IPS-15b (cell line): ENCODE measurements at regions not wholly inside any gene's neighbourhood (a gene's known extent, or its start where the extent isn't known, plus 50 kb on each side); places are given as distances from the start of the nearest gene placed in this dataset.

Experiments used
- H3K27me3 ChIP-seq: one replicate; pipeline ENCODE4 v1.6.1; 2013; ENCODE audit warnings: low read length; ENCODE audit not compliant: control insufficient read depth, insufficient read depth
- H3K36me3 ChIP-seq: one replicate; pipeline ENCODE4 v1.6.1; 2013; ENCODE audit warnings: low read length; ENCODE audit not compliant: control insufficient read depth, insufficient read depth
- H3K4me1 ChIP-seq: one replicate; pipeline ENCODE4 v1.6.1; 2013; ENCODE audit warnings: mild to moderate bottlenecking, low read length; ENCODE audit not compliant: control insufficient read depth, insufficient read depth
- H3K4me3 ChIP-seq: one replicate; pipeline ENCODE4 v1.5.1; 2013; ENCODE audit warnings: low read depth, low read length
- H3K9ac ChIP-seq: one replicate; pipeline ENCODE4 v1.6.1; 2013; ENCODE audit warnings: low read depth, mild to moderate bottlenecking, low read length
- H3K9me3 ChIP-seq: one replicate; pipeline ENCODE4 v1.6.1; 2013; ENCODE audit warnings: mild to moderate bottlenecking, low read length; ENCODE audit not compliant: control insufficient read depth, insufficient read depth

DNA sequence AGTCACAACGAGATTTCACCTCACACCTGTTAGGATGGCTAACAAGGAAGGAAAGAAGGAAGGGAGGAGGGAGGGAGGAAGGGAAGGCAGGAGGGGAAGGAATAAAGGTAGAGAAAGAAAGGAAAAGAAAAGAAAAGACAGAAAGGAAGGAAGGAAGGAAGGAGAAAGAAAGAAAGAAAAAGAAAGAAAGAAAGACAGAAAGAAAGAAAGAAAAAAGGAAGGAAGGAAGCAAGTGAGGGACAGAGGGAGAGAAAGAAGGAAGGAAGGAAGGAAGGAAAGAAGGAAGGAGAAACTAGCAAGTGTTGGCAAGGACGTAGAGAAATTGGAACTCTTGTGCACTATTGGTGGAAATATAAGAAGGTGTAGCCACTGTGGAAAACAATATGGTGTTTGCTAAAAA is 52.2 kb downstream of the CCDC185 start:
- Histone ChIP-seq H3K4me3 (no peak overlapping the region), H3K9ac (no peak overlapping the region), H3K27me3 (no peaks in the 10 kb centered on the region), H3K9me3 (peaks cover 5% of the 10 kb centered on the region), H3K4me1 (no peaks in the 10 kb centered on the region), H3K36me3 (no peaks in the 10 kb centered on the region)

DNA sequence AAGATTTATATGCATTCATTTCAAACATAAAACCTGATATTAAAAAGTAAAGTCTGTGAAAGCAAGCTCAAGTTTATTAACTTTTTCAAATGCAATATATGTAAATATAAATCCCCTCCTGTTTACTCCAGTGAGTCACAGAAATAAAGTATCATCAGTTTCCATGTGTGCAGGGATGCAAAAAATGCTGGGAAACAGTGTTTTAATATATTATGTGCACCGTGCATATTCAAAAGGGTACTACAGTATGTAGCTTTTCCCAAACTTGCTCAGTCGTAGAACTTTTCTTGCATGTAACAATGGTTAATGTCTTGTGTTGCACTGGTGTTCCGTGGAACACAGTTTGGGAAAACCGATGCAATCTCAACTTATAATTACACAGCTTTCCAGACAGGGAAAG is 60.7 kb downstream of the CCDC185 start:
- H3K4me3 ChIP-seq, result no peak overlapping the region
- no peaks in the 10 kb centered on the region for H3K36me3 ChIP-seq
- H3K9ac ChIP-seq, result no peak overlapping the region
- H3K4me1 ChIP-seq, result no peaks in the 10 kb centered on the region
- H3K27me3 ChIP-seq, result no peaks in the 10 kb centered on the region
- no peaks in the 10 kb centered on the region for H3K9me3 ChIP-seq

- no peak overlapping the region for H3K4me3 ChIP-seq
- H3K4me1 ChIP-seq, result no peaks in the 10 kb centered on the region
- no peak overlapping the region for H3K9ac ChIP-seq
- no peaks in the 10 kb centered on the region for H3K36me3 ChIP-seq
- no peaks in the 10 kb centered on the region for H3K27me3 ChIP-seq
- no peaks in the 10 kb centered on the region for H3K9me3 ChIP-seq
These were observed 61.7 kb downstream of the CCDC185 start for GRCh38 chr1:223454959-223455358.

DNA sequence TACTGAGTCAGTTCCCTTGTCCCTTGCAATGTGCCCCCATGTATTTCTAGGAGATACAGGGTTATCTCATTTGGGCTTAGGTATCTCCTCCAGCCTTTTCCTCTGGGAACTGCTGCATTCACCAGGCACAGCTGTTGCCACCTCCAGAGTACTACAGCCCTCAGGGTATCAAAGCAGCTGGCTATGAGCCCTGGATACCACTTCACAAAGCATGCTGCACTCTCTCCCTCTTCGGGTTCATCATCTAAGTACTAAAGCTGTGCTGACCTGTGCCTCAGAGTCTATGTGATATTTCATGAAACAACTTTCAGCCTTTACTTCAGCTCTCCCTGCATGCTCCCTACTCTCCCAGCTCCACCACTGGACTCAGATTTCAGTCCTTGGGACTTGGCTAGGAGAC is 62.3 kb downstream of the CCDC185 start:
- Histone ChIP-seq H3K27me3 (no peaks in the 10 kb centered on the region), H3K9ac (no peak overlapping the region), H3K4me3 (no peak overlapping the region), H3K4me1 (no peaks in the 10 kb centered on the region), H3K9me3 (no peaks in the 10 kb centered on the region), H3K36me3 (no peaks in the 10 kb centered on the region)

DNA sequence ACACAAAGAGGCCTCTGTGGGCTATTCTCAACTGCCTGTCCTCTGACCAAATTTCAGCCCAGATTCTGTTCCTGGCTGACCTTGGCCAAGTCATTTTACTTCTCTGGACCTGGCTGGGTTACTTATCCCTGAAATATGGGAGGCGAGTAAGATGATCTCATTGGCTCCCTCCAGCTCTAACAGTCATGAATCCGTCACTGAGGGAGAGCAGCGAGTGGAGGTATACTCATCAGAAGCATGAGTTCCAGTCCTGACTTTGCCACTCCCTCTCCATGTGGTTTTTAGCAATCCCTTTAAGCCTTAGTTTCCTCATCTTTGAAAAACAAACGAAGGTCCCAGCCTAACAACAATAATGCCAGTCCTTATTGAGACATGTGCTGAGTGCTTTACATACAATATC is 63.5 kb downstream of the CCDC185 start:
- no peaks in the 10 kb centered on the region for H3K27me3 ChIP-seq
- no peak overlapping the region for H3K4me3 ChIP-seq
- no peaks in the 10 kb centered on the region for H3K4me1 ChIP-seq

GRCh38 chr1:223460566-223461189 is 67.5 kb downstream of the CCDC185 start:
- H3K9ac ChIP-seq, result no peak overlapping the region
- H3K36me3 ChIP-seq, result no peaks in the 10 kb centered on the region
- H3K4me1 ChIP-seq, result no peaks in the 10 kb centered on the region

More for the DNA sequence above, 63.5 kb downstream of the CCDC185 start:
- Histone ChIP-seq H3K9ac (no peak overlapping the region), H3K9me3 (no peaks in the 10 kb centered on the region), H3K36me3 (no peaks in the 10 kb centered on the region)

DNA sequence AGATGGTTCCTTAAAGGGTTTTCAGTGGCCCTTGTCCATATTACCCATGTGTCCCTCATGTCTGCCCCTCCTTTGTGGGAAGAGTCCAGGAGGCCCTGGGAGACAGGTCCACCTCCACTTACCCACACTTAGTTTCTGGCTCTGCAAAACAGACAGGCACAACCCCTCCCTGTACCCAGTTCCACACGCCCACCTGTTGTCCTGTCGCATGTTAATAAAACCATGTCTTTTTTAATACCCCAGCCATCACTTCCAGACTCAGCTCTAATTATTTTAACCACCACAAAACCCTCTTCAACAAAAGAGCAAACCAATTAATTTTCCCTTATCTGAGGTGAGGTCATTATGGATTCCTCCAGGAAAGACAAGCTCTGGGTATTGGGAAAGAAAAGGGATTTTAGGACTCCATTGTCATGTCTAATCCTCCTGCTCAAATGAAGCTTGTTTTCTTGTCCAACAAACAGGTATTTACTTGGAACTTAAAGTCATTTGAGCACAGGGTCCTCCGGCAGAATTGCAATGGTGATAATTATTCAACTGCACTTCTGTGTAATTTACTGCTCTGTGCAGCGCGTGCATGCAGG is 68.9 kb downstream of the CCDC185 start:
- H3K4me1 ChIP-seq, result no peaks in the 10 kb centered on the region
- no peak overlapping the region for H3K4me3 ChIP-seq
- no peaks in the 10 kb centered on the region for H3K9me3 ChIP-seq
- no peak overlapping the region for H3K9ac ChIP-seq
- no peaks in the 10 kb centered on the region for H3K27me3 ChIP-seq
- H3K36me3 ChIP-seq, result no peaks in the 10 kb centered on the region

More at GRCh38 chr1:223460566-223461189, 67.5 kb downstream of the CCDC185 start:
- Histone ChIP-seq H3K27me3 (no peaks in the 10 kb centered on the region), H3K9me3 (no peaks in the 10 kb centered on the region), H3K4me3 (no peak overlapping the region)

DNA sequence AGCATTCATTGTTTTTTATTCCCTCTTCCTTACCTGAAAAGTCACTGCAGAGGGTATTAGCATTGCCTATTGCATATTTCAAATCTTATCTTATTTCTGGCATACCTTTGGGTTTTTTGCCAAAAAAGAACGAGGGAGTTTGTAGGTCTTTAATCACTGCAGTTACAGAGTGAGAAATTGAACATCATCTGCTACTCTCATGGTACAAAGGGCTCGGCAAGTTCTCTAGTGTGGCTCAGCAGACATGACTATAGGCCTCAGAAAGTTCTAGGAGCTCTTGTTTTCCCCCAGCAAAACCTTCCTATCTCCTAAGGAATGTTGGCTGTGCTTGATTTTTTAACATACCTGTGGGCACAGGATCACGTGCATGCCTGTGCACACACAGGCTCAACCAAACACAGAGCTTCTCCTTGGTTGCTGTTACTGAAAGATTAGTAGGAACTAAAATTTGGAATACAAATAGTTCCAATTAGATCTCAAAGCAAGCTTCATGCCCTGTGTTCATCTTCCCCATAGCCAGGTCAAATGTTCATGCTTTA is 69.7 kb downstream of the CCDC185 start:
- no peaks in the 10 kb centered on the region for H3K27me3 ChIP-seq
- H3K9me3 ChIP-seq, result no peaks in the 10 kb centered on the region
- H3K4me3 ChIP-seq, result no peak overlapping the region
- H3K36me3 ChIP-seq, result no peaks in the 10 kb centered on the region
- H3K9ac ChIP-seq, result no peak overlapping the region
- H3K4me1 ChIP-seq, result no peaks in the 10 kb centered on the region

GRCh38 chr1:223466151-223466550 is 72.9 kb downstream of the CCDC185 start:
- Histone ChIP-seq H3K27me3 (no peaks in the 10 kb centered on the region), H3K9me3 (no peaks in the 10 kb centered on the region), H3K9ac (no peak overlapping the region), H3K4me1 (no peaks in the 10 kb centered on the region), H3K36me3 (no peaks in the 10 kb centered on the region), H3K4me3 (no peak overlapping the region)

GRCh38 chr1:223471566-223471965 is 78.4 kb downstream of the CCDC185 start:
- no peaks in the 10 kb centered on the region for H3K36me3 ChIP-seq
- no peak overlapping the region for H3K9ac ChIP-seq
- H3K4me3 ChIP-seq, result no peak overlapping the region
- H3K4me1 ChIP-seq, result no peaks in the 10 kb centered on the region
- H3K9me3 ChIP-seq, result no peaks in the 10 kb centered on the region
- H3K27me3 ChIP-seq, result no peaks in the 10 kb centered on the region

GRCh38 chr1:223472057-223472456 is 78.8 kb downstream of the CCDC185 start:
- no peaks in the 10 kb centered on the region for H3K4me1 ChIP-seq
- no peaks in the 10 kb centered on the region for H3K9me3 ChIP-seq
- no peak overlapping the region for H3K4me3 ChIP-seq
- no peaks in the 10 kb centered on the region for H3K36me3 ChIP-seq
- H3K9ac ChIP-seq, result no peak overlapping the region
- no peaks in the 10 kb centered on the region for H3K27me3 ChIP-seq

GRCh38 chr1:223473601-223474344 is 80.6 kb downstream of the CCDC185 start:
- Histone ChIP-seq H3K9ac (no peak overlapping the region), H3K36me3 (no peaks in the 10 kb centered on the region), H3K9me3 (no peaks in the 10 kb centered on the region), H3K27me3 (no peaks in the 10 kb centered on the region), H3K4me1 (no peaks in the 10 kb centered on the region), H3K4me3 (no peak overlapping the region)
